ENCODE measurements at regions not wholly inside any gene's neighbourhood (a gene's known extent, or its start where the extent isn't known, plus 50 kb on each side); places are given as distances from the start of the nearest gene placed in this dataset.

DNA sequence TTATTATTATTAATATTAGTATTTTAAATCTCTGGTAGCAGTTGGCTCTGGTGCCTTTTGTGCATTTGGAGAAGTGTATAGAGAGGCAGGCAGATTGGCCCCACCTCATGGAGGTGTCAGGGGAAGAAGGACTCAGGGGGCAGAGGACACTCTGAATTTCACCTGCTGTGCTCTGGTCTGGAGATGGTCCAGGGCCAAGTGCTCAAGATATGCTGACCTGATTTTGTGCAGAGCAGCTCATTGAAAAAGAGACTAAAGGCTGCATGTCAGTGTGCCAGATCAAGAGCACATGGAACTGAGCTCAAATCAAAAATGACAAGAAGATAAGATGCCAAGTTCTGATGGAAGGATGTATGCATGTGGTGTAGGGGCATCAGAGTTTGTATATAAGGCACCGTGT, 323.6 kb upstream of the TNP1 start:
- H3K79me2 ChIP-seq (ENCODE audit: control insufficient read depth, insufficient read depth, low read length, poor library complexity), result no peaks in the 10 kb centered on the region
- H3K4me2 ChIP-seq (ENCODE audit: low read length), result no peak overlapping the region
- H3K18ac ChIP-seq (ENCODE audit: low read length), result no peak overlapping the region
- H3K9ac ChIP-seq (ENCODE audit: low read length), result no peak overlapping the region
- H3K27ac ChIP-seq (ENCODE audit: low read depth, low read length), result no peak overlapping the region
- no peak overlapping the region for H3K23ac ChIP-seq (ENCODE audit: low read length)
- H3K4ac ChIP-seq (ENCODE audit: low read depth, low read length), result no peak overlapping the region
- no peak for DNase-seq
- H4K12ac ChIP-seq (ENCODE audit: low read depth, low read length), result no peak overlapping the region
- peaks cover 7% of the 10 kb centered on the region for H3K79me1 ChIP-seq (ENCODE audit: low read length)
- H2BK120ac ChIP-seq (ENCODE audit: insufficient read depth, low read length, poor library complexity), result no peak overlapping the region
- H2BK5ac ChIP-seq (ENCODE audit: low read depth, low read length, poor library complexity), result no peak overlapping the region
- peak overlapping the region; percentile 15 for H2BK12ac ChIP-seq (ENCODE audit: low read length)
- H4K8ac ChIP-seq (ENCODE audit: low read depth, low read length), result no peak overlapping the region
- no CpG with 5 or more reads among the region's 1 CpG for WGBS (ENCODE audit: extremely low coverage, insufficient coverage, insufficient read length)
- no peaks in the 10 kb centered on the region for H3K9me3 ChIP-seq (ENCODE audit: insufficient read depth, low read depth, low read length)
- no peaks in the 10 kb centered on the region for H3K27me3 ChIP-seq (ENCODE audit: insufficient read depth, low read length)
- H2AK5ac ChIP-seq (ENCODE audit: low read length), result no peak overlapping the region
- no peak overlapping the region for H3K4me3 ChIP-seq (ENCODE audit: low read depth, low read length)
- H3K4me1 ChIP-seq (ENCODE audit: control insufficient read depth in 1 of 2, insufficient read depth in 2 of 2, low read length in 2 of 2), result peaks cover 0 to 4% of the 10 kb centered on the region in 2 experiments
- no peak overlapping the region for H2AFZ ChIP-seq (ENCODE audit: insufficient read depth, low read length, poor library complexity)
- no peak overlapping the region for H4K91ac ChIP-seq (ENCODE audit: low read depth, low read length)
- H3K14ac ChIP-seq (ENCODE audit: low read length), result no peak overlapping the region
- H3K36me3 ChIP-seq (ENCODE audit: control insufficient read depth in 1 of 2, insufficient read depth in 2 of 2, low read length in 2 of 2), result no peaks in the 10 kb centered on the region

DNA sequence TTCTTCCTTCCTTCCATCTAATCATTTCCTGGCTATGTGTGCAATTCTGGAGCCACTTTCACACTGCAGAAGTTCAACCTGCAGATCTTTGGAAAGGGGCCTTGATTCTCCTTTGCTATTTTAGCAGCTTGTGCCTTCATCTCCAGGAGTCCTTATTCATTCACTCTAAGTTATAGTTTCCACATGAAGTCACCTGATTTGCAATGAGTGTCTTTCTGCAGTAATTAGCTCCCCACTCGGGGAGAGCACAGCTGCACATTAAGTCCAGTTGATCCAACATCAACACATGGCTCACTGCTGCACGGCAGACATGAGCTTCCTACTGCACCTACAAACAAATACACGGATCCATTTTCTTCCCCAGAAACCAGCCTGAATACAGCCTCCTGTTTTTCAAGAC, 323.1 kb upstream of the TNP1 start:
- WGBS (ENCODE audit: extremely low coverage, insufficient coverage, insufficient read length), result no CpG with 5 or more reads among the region's 3 CpGs
- H3K79me2 ChIP-seq (ENCODE audit: control insufficient read depth, insufficient read depth, low read length, poor library complexity), result no peaks in the 10 kb centered on the region
- no peak for DNase-seq

DNA sequence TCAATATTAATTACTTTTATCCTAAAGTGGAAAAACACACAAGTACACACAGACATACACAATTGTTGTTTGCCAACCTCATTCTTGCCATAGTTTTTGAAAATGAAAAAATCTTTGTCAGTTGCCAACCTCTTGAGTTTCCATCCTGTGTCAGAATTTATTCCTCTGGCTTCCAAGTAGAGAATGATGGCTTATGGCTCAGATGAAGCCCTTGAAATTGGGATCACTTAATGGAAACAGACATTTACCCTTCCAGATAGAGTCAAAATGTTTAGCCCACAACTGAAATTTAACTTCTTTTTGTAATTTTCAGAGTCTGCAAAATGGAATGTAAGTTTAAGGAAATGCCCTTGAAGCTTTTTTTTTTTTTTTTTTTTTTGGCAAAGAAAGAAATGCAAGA, 321.6 kb upstream of the TNP1 start:
- Histone ChIP-seq H3K9ac (ENCODE audit: low read length) (no peak overlapping the region), H3K4me3 (ENCODE audit: low read depth, low read length) (no peak overlapping the region), H4K8ac (ENCODE audit: low read depth, low read length) (no peak overlapping the region), H3K79me2 (ENCODE audit: control insufficient read depth, insufficient read depth, low read length, poor library complexity) (no peaks in the 10 kb centered on the region), H3K14ac (ENCODE audit: low read length) (no peak overlapping the region), H2BK120ac (ENCODE audit: insufficient read depth, low read length, poor library complexity) (no peak overlapping the region), H3K27me3 (ENCODE audit: insufficient read depth, low read length) (no peaks in the 10 kb centered on the region), H3K23ac (ENCODE audit: low read length) (no peak overlapping the region), H4K12ac (ENCODE audit: low read depth, low read length) (no peak overlapping the region), H2BK5ac (ENCODE audit: low read depth, low read length, poor library complexity) (no peak overlapping the region), H4K91ac (ENCODE audit: low read depth, low read length) (no peak overlapping the region), H2AK5ac (ENCODE audit: low read length) (no peak overlapping the region), H3K36me3 (ENCODE audit: control insufficient read depth in 1 of 2, insufficient read depth in 2 of 2, low read length in 2 of 2) (no peaks in the 10 kb centered on the region), H2AFZ (ENCODE audit: insufficient read depth, low read length, poor library complexity) (no peak overlapping the region), H3K79me1 (ENCODE audit: low read length) (peaks cover 10% of the 10 kb centered on the region), H3K18ac (ENCODE audit: low read length) (no peak overlapping the region), H3K4me2 (ENCODE audit: low read length) (no peak overlapping the region), H3K4me1 (ENCODE audit: control insufficient read depth in 1 of 2, insufficient read depth in 2 of 2, low read length in 2 of 2) (peaks cover 0 to 4% of the 10 kb centered on the region in 2 experiments), H3K27ac (ENCODE audit: low read depth, low read length) (no peak overlapping the region), H3K4ac (ENCODE audit: low read depth, low read length) (no peak overlapping the region), H2BK12ac (ENCODE audit: low read length) (no peak overlapping the region), H3K9me3 (ENCODE audit: insufficient read depth, low read depth, low read length) (no peaks in the 10 kb centered on the region)
- no peak for DNase-seq

More for the DNA sequence above, 323.1 kb upstream of the TNP1 start:
- Histone ChIP-seq H3K4ac (ENCODE audit: low read depth, low read length) (no peak overlapping the region), H3K4me3 (ENCODE audit: low read depth, low read length) (no peak overlapping the region), H3K18ac (ENCODE audit: low read length) (no peak overlapping the region), H3K9ac (ENCODE audit: low read length) (no peak overlapping the region), H4K91ac (ENCODE audit: low read depth, low read length) (no peak overlapping the region), H3K4me2 (ENCODE audit: low read length) (no peak overlapping the region), H3K14ac (ENCODE audit: low read length) (no peak overlapping the region), H3K23ac (ENCODE audit: low read length) (no peak overlapping the region), H3K27me3 (ENCODE audit: insufficient read depth, low read length) (no peaks in the 10 kb centered on the region), H3K79me1 (ENCODE audit: low read length) (peaks cover 10% of the 10 kb centered on the region), H2BK12ac (ENCODE audit: low read length) (no peak overlapping the region), H2AK5ac (ENCODE audit: low read length) (no peak overlapping the region), H4K12ac (ENCODE audit: low read depth, low read length) (no peak overlapping the region), H3K36me3 (ENCODE audit: control insufficient read depth in 1 of 2, insufficient read depth in 2 of 2, low read length in 2 of 2) (no peaks in the 10 kb centered on the region), H3K4me1 (ENCODE audit: control insufficient read depth in 1 of 2, insufficient read depth in 2 of 2, low read length in 2 of 2) (peaks cover 0 to 4% of the 10 kb centered on the region in 2 experiments), H2AFZ (ENCODE audit: insufficient read depth, low read length, poor library complexity) (no peak overlapping the region), H2BK120ac (ENCODE audit: insufficient read depth, low read length, poor library complexity) (no peak overlapping the region), H2BK5ac (ENCODE audit: low read depth, low read length, poor library complexity) (no peak overlapping the region), H3K9me3 (ENCODE audit: insufficient read depth, low read depth, low read length) (no peaks in the 10 kb centered on the region), H3K27ac (ENCODE audit: low read depth, low read length) (no peak overlapping the region), H4K8ac (ENCODE audit: low read depth, low read length) (no peak overlapping the region)

DNA sequence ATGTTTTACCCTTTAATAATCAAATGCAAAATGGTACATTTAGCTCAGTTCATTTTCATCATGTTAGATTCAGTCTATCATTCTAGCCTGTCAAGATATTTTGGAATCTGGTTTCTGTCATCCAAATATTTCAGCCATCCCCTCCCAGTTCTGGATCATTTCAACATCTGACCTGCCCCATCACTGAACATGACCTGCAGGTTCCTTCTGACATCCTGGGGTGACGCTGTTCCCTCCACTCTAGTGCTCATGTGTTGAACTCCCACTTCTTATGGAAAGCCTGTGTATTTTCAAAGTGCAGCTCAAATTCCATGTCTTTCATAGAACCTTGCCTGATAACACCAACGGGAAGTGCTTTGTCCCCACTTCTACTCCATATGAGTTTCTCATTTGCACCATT, 320.0 kb upstream of the TNP1 start:
- Histone ChIP-seq H3K23ac (ENCODE audit: low read length) (no peak overlapping the region), H3K14ac (ENCODE audit: low read length) (no peak overlapping the region), H2AK5ac (ENCODE audit: low read length) (no peak overlapping the region), H2BK120ac (ENCODE audit: insufficient read depth, low read length, poor library complexity) (no peak overlapping the region), H4K8ac (ENCODE audit: low read depth, low read length) (no peak overlapping the region), H3K36me3 (ENCODE audit: control insufficient read depth in 1 of 2, insufficient read depth in 2 of 2, low read length in 2 of 2) (no peaks in the 10 kb centered on the region), H2BK5ac (ENCODE audit: low read depth, low read length, poor library complexity) (no peak overlapping the region), H3K18ac (ENCODE audit: low read length) (no peak overlapping the region), H2BK12ac (ENCODE audit: low read length) (no peak overlapping the region), H3K9ac (ENCODE audit: low read length) (no peak overlapping the region), H4K12ac (ENCODE audit: low read depth, low read length) (no peak overlapping the region), H3K9me3 (ENCODE audit: insufficient read depth, low read depth, low read length) (no peaks in the 10 kb centered on the region), H3K79me2 (ENCODE audit: control insufficient read depth, insufficient read depth, low read length, poor library complexity) (no peaks in the 10 kb centered on the region), H3K4me1 (ENCODE audit: control insufficient read depth in 1 of 2, insufficient read depth in 2 of 2, low read length in 2 of 2) (peaks cover 0 to 4% of the 10 kb centered on the region in 2 experiments), H3K27me3 (ENCODE audit: insufficient read depth, low read length) (no peaks in the 10 kb centered on the region), H2AFZ (ENCODE audit: insufficient read depth, low read length, poor library complexity) (no peak overlapping the region), H3K4ac (ENCODE audit: low read depth, low read length) (no peak overlapping the region), H3K27ac (ENCODE audit: low read depth, low read length) (peak overlapping the region; percentile 72), H3K79me1 (ENCODE audit: low read length) (peaks cover 10% of the 10 kb centered on the region), H3K4me2 (ENCODE audit: low read length) (no peak overlapping the region), H4K91ac (ENCODE audit: low read depth, low read length) (no peak overlapping the region), H3K4me3 (ENCODE audit: low read depth, low read length) (no peak overlapping the region)
- DNase-seq, result no peak
- no CpG with 5 or more reads among the region's 2 CpGs for WGBS (ENCODE audit: extremely low coverage, insufficient coverage, insufficient read length)
